Transverse colon (tissue), 4 donors: ENCODE measurements at regions not wholly inside any gene's neighbourhood (a gene's known extent, or its start where the extent isn't known, plus 50 kb on each side); places are given as distances from the start of the nearest gene placed in this dataset.
"Not testable (repeated sequence)": the region's sequence is repeated elsewhere in the genome, so short reads cannot be mapped to it uniquely, and the experiment has no call there.

Experiments
- DNase-seq: peaks from one replicate; pipeline ENCODE4 v3.0.0-alpha.2; 2019
- H3K27ac ChIP-seq, 4 donors: fragments of 200-600 bp; sonication (generic); 2 replicates each; pipeline ENCODE4 v1.5.1; 2016 to 2018; ENCODE audit warnings: inconsistent platforms in 4 of 4
- H3K27me3 ChIP-seq: fragments of 200-600 bp; sonication (generic); 2 replicates; pipeline ENCODE4 v1.5.1; 2017; ENCODE audit warnings: inconsistent platforms
- H3K36me3 ChIP-seq, 4 donors: fragments of 200-600 bp; sonication (generic); 2 replicates each; pipeline ENCODE4 v1.5.1; 2017 to 2019; ENCODE audit warnings: inconsistent platforms in 4 of 4
- H3K4me1 ChIP-seq, 4 donors: fragments of 200-600 bp; sonication (generic); 2 replicates each; pipeline ENCODE4 v1.5.1; 2017 to 2020; ENCODE audit warnings: inconsistent platforms in 4 of 4
- H3K4me3 ChIP-seq, 4 donors: fragments of 200-600 bp; sonication (generic); 1 replicate in 1 of 4; 2 replicates in 3 of 4; pipeline versions ENCODE4 v1.5.1 to v1.6.1; 2017 to 2019; ENCODE audit warnings: inconsistent platforms in 4 of 4
- H3K9me3 ChIP-seq, 2 donors: fragments of 200-600 bp; sonication (generic); 2 replicates each; pipeline ENCODE4 v1.5.1; 2017 to 2019; ENCODE audit warnings: inconsistent platforms in 2 of 2
- CTCF ChIP-seq, 5 experiments: fragments of 200-600 bp in 3 of 5; fragments of 450-650 bp in 2 of 5; sonication (generic) in 3 of 5; IDR thresholded peaks; 1 replicate in 2 of 5; 2 replicates in 3 of 5; pipeline ENCODE4 v1.5.1; 2016 to 2017; ENCODE audit warnings: antibody characterized with exemption in 5 of 5, inconsistent platforms in 3 of 5, mild to moderate bottlenecking in 2 of 5, moderate library complexity in 1 of 5
- EP300 ChIP-seq: sonication (generic); formaldehyde crosslinking; IDR thresholded peaks from one replicate; pipeline ENCODE4 v1.6.1; 2017; ENCODE audit warnings: antibody characterized with exemption, low read depth
- POLR2A ChIP-seq: fragments of 450-650 bp; IDR thresholded peaks from one replicate; pipeline ENCODE4 v1.6.1; 2016; ENCODE audit warnings: antibody characterized with exemption, mild to moderate bottlenecking, moderate library complexity
- POLR2AphosphoS5 ChIP-seq, 3 donors: sonication (generic); formaldehyde crosslinking; IDR thresholded peaks; one replicate each; pipeline ENCODE4 v1.6.1; 2016; ENCODE audit warnings: antibody characterized with exemption in 3 of 3
- WGBS, 2 donors: methylation state at CpG; one replicate each; pipeline ENCODE4 v1.1.5; 2018; ENCODE audit warnings: low coverage in 1 of 2; 5-methylcytosine and 5-hydroxymethylcytosine counted together
- in situ Hi-C, 4 donors: fragments of 200-750 bp; cut with MboI; loops; one replicate each; pipeline versions ENCODE4 v1.15.0 to v1.15.1; 2017; ENCODE audit warnings: low sequenced_read_pairs in 3 of 4, low pct_ligation_motif_present in 1 of 4, low pct_unique_long_range_greater_than_20kb in 1 of 4
- intact Hi-C: fragments of 100-400 bp; cut with DNase I; formaldehyde crosslinking; loops from one replicate; pipeline ENCODE4 v1.15.1; 2023; ENCODE audit warnings: low total_unique reads

- no peaks in the 10 kb centered on the region for H3K9me3 ChIP-seq
- TF ChIP-seq EP300 = no peak
- no peak for TF ChIP-seq POLR2AphosphoS5 (IDR thresholded peaks at IDR 0.05)
- TF ChIP-seq CTCF (IDR thresholded peaks at IDR 0.05) = no peak
- no peak for TF ChIP-seq POLR2A
- H3K27ac ChIP-seq = no peak overlapping the region
- no peaks in the 10 kb centered on the region for H3K4me1 ChIP-seq
- H3K27me3 ChIP-seq = no peaks in the 10 kb centered on the region
- H3K36me3 ChIP-seq = no peaks in the 10 kb centered on the region
- no peak overlapping the region for H3K4me3 ChIP-seq
- DNase-seq = no peak
- in situ Hi-C loops (no loop called here), intact Hi-C loops (no loop called here)
Observed at GRCh38 chr7:84901366-84901765, 285.5 kb downstream of the SEMA3D start.

- H3K27ac ChIP-seq = no peak overlapping the region
- no peak for DNase-seq
- no peaks in the 10 kb centered on the region for H3K27me3 ChIP-seq
- in situ Hi-C loops = no loop called here
- no peak overlapping the region for H3K4me3 ChIP-seq
- WGBS, 2 donors = 59 to 70% methylated on average over 3 of the region's 3 CpGs
- no peak for TF ChIP-seq EP300
- no peak for TF ChIP-seq POLR2AphosphoS5 (IDR thresholded peaks at IDR 0.05)
- TF ChIP-seq CTCF (IDR thresholded peaks at IDR 0.05) = no peak
- TF ChIP-seq POLR2A = no peak
- H3K36me3 ChIP-seq = no peaks in the 10 kb centered on the region
- no peaks in the 10 kb centered on the region for H3K4me1 ChIP-seq
- intact Hi-C loops = no loop called here
- no peaks in the 10 kb centered on the region for H3K9me3 ChIP-seq
Observed at GRCh38 chr7:84900215-84900614, 286.6 kb downstream of the SEMA3D start.

GRCh38 chr7:84895563-84895962, 291.3 kb downstream of the SEMA3D start:
- no peak for TF ChIP-seq EP300
- TF ChIP-seq CTCF (IDR thresholded peaks at IDR 0.05) = no peak
- TF ChIP-seq POLR2AphosphoS5 (IDR thresholded peaks at IDR 0.05) = no peak
- TF ChIP-seq POLR2A = no peak
- Histone ChIP-seq H3K27ac (no peak overlapping the region), H3K4me1 (no peaks in the 10 kb centered on the region), H3K4me3 (no peak overlapping the region), H3K27me3 (no peaks in the 10 kb centered on the region), H3K36me3 (no peaks in the 10 kb centered on the region), H3K9me3 (no peaks in the 10 kb centered on the region)
- intact Hi-C loops = no loop called here
- in situ Hi-C loops = no loop called here
- 75 to 85% methylated on average over 3 of the region's 3 CpGs for WGBS, 2 donors
- no peak for DNase-seq

- H3K27me3 ChIP-seq, H3K4me1 ChIP-seq, H3K36me3 ChIP-seq, H3K27ac ChIP-seq, intact Hi-C loops, H3K9me3 ChIP-seq, DNase-seq, H3K4me3 ChIP-seq, in situ Hi-C loops: not testable (repeated sequence)
- 88 to 96% methylated on average over 1 of the region's 1 CpG for WGBS, 2 donors
Observed at GRCh38 chr7:84883570-84883969, 303.3 kb downstream of the SEMA3D start.

- in situ Hi-C loops, H3K36me3 ChIP-seq, H3K4me1 ChIP-seq, H3K4me3 ChIP-seq, H3K27me3 ChIP-seq, DNase-seq, H3K27ac ChIP-seq, intact Hi-C loops, H3K9me3 ChIP-seq: not testable (repeated sequence)
- WGBS, 2 donors = 94 to 99% methylated on average over 25 to 54 of the region's 60 CpGs
Observed at GRCh38 chr7:84880326-84880997, 306.4 kb downstream of the SEMA3D start.
